Tibial nerve (tissue), 4 donors: ENCODE measurements at regions not wholly inside any gene's neighbourhood (a gene's known extent, or its start where the extent isn't known, plus 50 kb on each side); places are given as distances from the start of the nearest gene placed in this dataset.

Experiments
- DNase-seq, 2 donors: peaks; one replicate each; pipeline ENCODE4 v3.0.0-alpha.2; 2019; ENCODE audit warnings: low spot score in 2 of 2
- H3K27ac ChIP-seq, 4 donors: fragments of 200-600 bp; sonication (generic) in 3 of 4; one replicate each; pipeline ENCODE4 v1.5.1; 2017 to 2019; ENCODE audit warnings: mild to moderate bottlenecking in 1 of 4
- H3K27me3 ChIP-seq, 2 donors: fragments of 200-600 bp; sonication (generic) in 1 of 2; one replicate each; pipeline versions ENCODE4 v1.5.1 to v1.6.0; 2017 to 2019
- H3K36me3 ChIP-seq, 3 donors: fragments of 200-600 bp; sonication (generic); one replicate each; pipeline ENCODE4 v1.5.1; 2018 to 2019
- H3K4me1 ChIP-seq, 4 donors: fragments of 200-600 bp; sonication (generic) in 3 of 4; one replicate each; pipeline ENCODE4 v1.5.1; 2017 to 2019
- H3K4me3 ChIP-seq, 4 donors: fragments of 200-600 bp; sonication (generic) in 3 of 4; one replicate each; pipeline ENCODE4 v1.5.1; 2017 to 2019; ENCODE audit warnings: mild to moderate bottlenecking in 1 of 4, moderate library complexity in 1 of 4
- H3K9me3 ChIP-seq, 4 donors: fragments of 200-600 bp; sonication (generic) in 3 of 4; one replicate each; pipeline ENCODE4 v1.5.1; 2017 to 2019
- CTCF ChIP-seq, 5 experiments: fragments of 200-600 bp in 3 of 5; fragments of 450-650 bp in 2 of 5; sonication (generic) in 3 of 5; IDR thresholded peaks; one replicate each; pipeline ENCODE4 v1.5.1; 2016 to 2019; ENCODE audit warnings: antibody characterized with exemption in 5 of 5, mild to moderate bottlenecking in 3 of 5, moderate library complexity in 2 of 5
- EP300 ChIP-seq, 2 donors: sonication (generic); formaldehyde crosslinking; IDR thresholded peaks; one replicate each; pipeline ENCODE4 v1.6.1; 2017; ENCODE audit warnings: antibody characterized with exemption in 2 of 2, mild to moderate bottlenecking in 1 of 2
- POLR2A ChIP-seq, 2 donors: fragments of 450-650 bp; IDR thresholded peaks; one replicate each; pipeline ENCODE4 v1.6.1; 2017; ENCODE audit warnings: antibody characterized with exemption in 2 of 2, mild to moderate bottlenecking in 2 of 2, moderate library complexity in 2 of 2
- WGBS, 2 donors: methylation state at CpG; one replicate each; pipeline ENCODE4 v1.1.5; 2018; 5-methylcytosine and 5-hydroxymethylcytosine counted together

GRCh38 chr16:62190426-62190825 lies 154.2 kb upstream of the CDH8 start:
- 45 to 47% methylated on average over 2 of the region's 2 CpGs for WGBS, 2 donors

GRCh38 chr16:62177351-62178203 lies 141.3 kb upstream of the CDH8 start:
- H3K9me3 ChIP-seq, result no peaks in the 10 kb centered on the region
- 80 to 83% methylated on average over 11 of the region's 11 CpGs for WGBS, 2 donors
- no peak for DNase-seq
- no peak overlapping the region for H3K27ac ChIP-seq
- H3K36me3 ChIP-seq, result no peaks in the 10 kb centered on the region
- H3K27me3 ChIP-seq, result no peaks in the 10 kb centered on the region
- H3K4me1 ChIP-seq, result no peaks in the 10 kb centered on the region
- TF ChIP-seq CTCF (IDR thresholded peaks at IDR 0.05), result no peak
- no peak for TF ChIP-seq EP300 (IDR thresholded peaks at IDR 0.05)
- TF ChIP-seq POLR2A (IDR thresholded peaks at IDR 0.05), result no peak
- no peak overlapping the region for H3K4me3 ChIP-seq

More at GRCh38 chr16:62190426-62190825, 154.2 kb upstream of the CDH8 start:
- H3K27ac ChIP-seq, result no peak overlapping the region
- H3K36me3 ChIP-seq, result no peaks in the 10 kb centered on the region
- no peaks in the 10 kb centered on the region for H3K9me3 ChIP-seq
- DNase-seq, result no peak
- TF ChIP-seq CTCF (IDR thresholded peaks at IDR 0.05), result peak in 1 of 5 experiments; percentile 33
- TF ChIP-seq EP300 (IDR thresholded peaks at IDR 0.05), result no peak
- H3K27me3 ChIP-seq, result no peaks in the 10 kb centered on the region
- no peak overlapping the region for H3K4me3 ChIP-seq
- no peaks in the 10 kb centered on the region for H3K4me1 ChIP-seq

- Histone ChIP-seq H3K4me1 (no peaks in the 10 kb centered on the region), H3K4me3 (no peak overlapping the region), H3K27me3 (no peaks in the 10 kb centered on the region), H3K27ac (no peak overlapping the region), H3K36me3 (no peaks in the 10 kb centered on the region), H3K9me3 (peaks cover 0 to 12% (median 4%) of the 10 kb centered on the region in 4 donors)
- no peak for DNase-seq
- 86% methylated on average over 2 of the region's 2 CpGs; no CpG with 5 or more reads in 1 of the 2 donors for WGBS, 2 donors
- TF ChIP-seq CTCF (IDR thresholded peaks at IDR 0.05), result no peak
- no peak for TF ChIP-seq EP300 (IDR thresholded peaks at IDR 0.05)
- TF ChIP-seq POLR2A (IDR thresholded peaks at IDR 0.05), result no peak
Observed at GRCh38 chr16:62170642-62171041, 134.4 kb upstream of the CDH8 start.

- DNase-seq, result no peak
- Histone ChIP-seq H3K4me1 (no peaks in the 10 kb centered on the region), H3K4me3 (no peak overlapping the region), H3K27me3 (no peaks in the 10 kb centered on the region), H3K27ac (no peak overlapping the region), H3K9me3 (peaks cover 0 to 18% (median 4%) of the 10 kb centered on the region in 4 donors), H3K36me3 (no peaks in the 10 kb centered on the region)
- no peak for TF ChIP-seq CTCF (IDR thresholded peaks at IDR 0.05)
- TF ChIP-seq EP300 (IDR thresholded peaks at IDR 0.05), result no peak
- TF ChIP-seq POLR2A (IDR thresholded peaks at IDR 0.05), result no peak
- WGBS, 2 donors, result 94 to 98% methylated on average over 1 of the region's 1 CpG
Observed at GRCh38 chr16:62167551-62167950, 131.3 kb upstream of the CDH8 start.

GRCh38 chr16:62157544-62157943 lies 121.3 kb upstream of the CDH8 start:
- H3K4me1 ChIP-seq, result no peaks in the 10 kb centered on the region
- H3K4me3 ChIP-seq, result no peak overlapping the region
- 95 to 96% methylated on average over 3 of the region's 3 CpGs for WGBS, 2 donors
- H3K27me3 ChIP-seq, result no peaks in the 10 kb centered on the region
- no peaks in the 10 kb centered on the region for H3K36me3 ChIP-seq
- DNase-seq, result no peak
- no peak for TF ChIP-seq CTCF (IDR thresholded peaks at IDR 0.05)
- TF ChIP-seq POLR2A (IDR thresholded peaks at IDR 0.05), result no peak
- no peak for TF ChIP-seq EP300 (IDR thresholded peaks at IDR 0.05)
- no peaks in the 10 kb centered on the region for H3K9me3 ChIP-seq
- no peak overlapping the region for H3K27ac ChIP-seq
